ENCODE measurements at regions not wholly inside any gene's neighbourhood (a gene's known extent, or its start where the extent isn't known, plus 50 kb on each side); places are given as distances from the start of the nearest gene placed in this dataset.

DNA sequence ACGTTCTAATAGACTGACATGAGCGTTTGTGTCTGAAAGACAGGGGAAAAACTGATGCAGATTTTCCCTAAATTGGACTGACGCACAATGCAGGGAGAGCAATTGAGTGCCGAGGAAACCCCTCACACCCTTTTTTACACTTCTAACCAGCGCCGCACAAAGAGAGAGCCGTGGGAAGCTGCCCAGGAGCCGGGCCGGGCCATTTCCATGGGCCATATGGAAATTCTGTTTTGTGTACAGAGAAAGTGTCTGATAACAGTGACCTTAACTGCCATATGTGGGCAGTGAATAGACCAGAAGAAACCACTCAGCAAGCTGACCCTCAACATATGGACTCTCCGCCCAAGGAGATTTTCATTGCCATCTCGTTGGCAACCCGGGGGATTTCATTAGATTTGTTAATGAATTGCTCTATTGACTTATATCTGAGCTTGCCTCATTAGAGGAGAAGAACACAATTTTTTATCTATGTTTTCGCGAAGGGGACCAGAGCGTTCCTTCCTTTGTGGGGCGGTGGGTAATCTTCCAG lies 225.9 kb upstream of the IRX3 start:
- DNase-seq (ENCODE audit: low read depth): no peak
- H3K4me3 ChIP-seq (ENCODE audit: low read depth, low read length): no peak overlapping the region
- TF ChIP-seq, protein P1, sequence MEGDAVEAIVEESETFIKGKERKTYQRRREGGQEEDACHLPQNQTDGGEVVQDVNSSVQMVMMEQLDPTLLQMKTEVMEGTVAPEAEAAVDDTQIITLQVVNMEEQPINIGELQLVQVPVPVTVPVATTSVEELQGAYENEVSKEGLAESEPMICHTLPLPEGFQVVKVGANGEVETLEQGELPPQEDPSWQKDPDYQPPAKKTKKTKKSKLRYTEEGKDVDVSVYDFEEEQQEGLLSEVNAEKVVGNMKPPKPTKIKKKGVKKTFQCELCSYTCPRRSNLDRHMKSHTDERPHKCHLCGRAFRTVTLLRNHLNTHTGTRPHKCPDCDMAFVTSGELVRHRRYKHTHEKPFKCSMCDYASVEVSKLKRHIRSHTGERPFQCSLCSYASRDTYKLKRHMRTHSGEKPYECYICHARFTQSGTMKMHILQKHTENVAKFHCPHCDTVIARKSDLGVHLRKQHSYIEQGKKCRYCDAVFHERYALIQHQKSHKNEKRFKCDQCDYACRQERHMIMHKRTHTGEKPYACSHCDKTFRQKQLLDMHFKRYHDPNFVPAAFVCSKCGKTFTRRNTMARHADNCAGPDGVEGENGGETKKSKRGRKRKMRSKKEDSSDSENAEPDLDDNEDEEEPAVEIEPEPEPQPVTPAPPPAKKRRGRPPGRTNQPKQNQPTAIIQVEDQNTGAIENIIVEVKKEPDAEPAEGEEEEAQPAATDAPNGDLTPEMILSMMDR (IDR thresholded peaks at IDR 0.05; ENCODE audit: control insufficient read depth, extremely low read depth, insufficient read depth): no peak

DNA sequence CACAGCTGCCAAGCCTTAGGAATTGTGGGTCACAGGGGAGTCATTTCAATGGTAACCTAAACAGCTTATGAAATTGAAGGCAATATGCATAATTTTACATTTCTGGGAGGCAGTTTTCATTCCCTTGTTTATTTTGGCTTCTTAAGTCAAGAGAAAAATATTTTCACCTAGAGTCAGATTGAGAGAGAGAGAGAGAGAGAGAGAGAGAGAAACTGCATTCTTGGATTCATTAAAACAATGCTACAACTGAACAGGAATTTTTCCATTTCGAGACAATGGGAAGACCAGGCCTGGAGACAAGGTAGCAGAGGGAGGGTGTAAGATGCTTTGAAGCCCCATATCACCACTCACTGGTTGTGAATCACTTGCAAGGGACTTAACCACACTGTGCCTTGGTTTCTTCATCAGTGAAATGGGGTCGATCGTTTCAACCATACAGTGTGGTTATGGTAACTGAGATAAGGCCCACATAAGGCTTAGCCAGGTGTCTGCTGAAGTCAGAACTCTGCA lies 224.7 kb upstream of the IRX3 start:
- H3K4me3 ChIP-seq (ENCODE audit: low read depth, low read length): no peak overlapping the region
- TF ChIP-seq, protein P1 (IDR thresholded peaks at IDR 0.05; ENCODE audit: control insufficient read depth, extremely low read depth, insufficient read depth): no peak
- DNase-seq (ENCODE audit: low read depth): no peak

DNA sequence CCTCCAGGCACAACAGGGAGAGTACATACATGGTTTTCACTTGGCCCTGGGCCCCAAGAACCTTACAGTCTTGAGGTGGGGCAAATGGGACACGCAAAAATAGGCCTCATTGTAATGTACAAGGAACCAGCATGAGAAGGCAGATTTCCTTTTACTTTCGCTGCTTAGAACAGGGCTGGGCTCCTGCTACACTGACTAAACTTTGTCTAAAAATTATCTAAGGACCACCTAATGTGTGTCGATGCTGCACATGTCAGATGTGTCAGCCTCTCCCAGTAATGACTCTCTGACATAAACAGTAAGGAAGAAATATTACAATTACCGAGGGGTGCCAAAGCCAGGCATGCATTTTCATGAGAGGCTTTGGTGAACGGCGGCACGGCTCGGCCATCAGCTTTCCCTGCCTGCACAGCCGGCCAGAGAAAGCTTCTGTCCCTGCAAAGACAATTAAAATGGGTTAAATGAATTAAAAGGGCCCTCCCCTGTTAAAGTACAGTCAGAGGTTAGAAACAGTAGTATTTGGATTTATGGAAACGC lies 224.2 kb upstream of the IRX3 start:
- no peak for DNase-seq (ENCODE audit: low read depth)
- TF ChIP-seq, protein P1 (IDR thresholded peaks at IDR 0.05; ENCODE audit: control insufficient read depth, extremely low read depth, insufficient read depth): no peak
- H3K4me3 ChIP-seq (ENCODE audit: low read depth, low read length): no peak overlapping the region

DNA sequence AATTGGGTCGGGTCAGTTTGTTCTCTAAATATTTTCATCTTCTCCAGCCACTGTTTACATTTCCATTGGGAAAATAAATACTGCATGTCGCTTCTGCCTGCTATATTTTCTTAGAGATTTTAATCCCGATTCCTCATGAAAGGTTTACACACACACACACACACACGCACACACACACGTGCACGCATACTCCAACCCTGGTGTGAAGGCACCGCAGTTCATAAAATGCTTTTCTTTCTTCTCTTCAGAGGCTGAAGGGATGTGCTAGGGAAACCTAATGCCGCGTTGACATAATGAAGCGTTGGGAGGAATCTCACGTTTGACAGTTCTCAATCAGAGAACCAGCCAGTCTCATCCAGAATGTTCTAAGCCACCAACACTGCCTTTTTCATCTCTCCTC lies 222.9 kb upstream of the IRX3 start:
- no peak overlapping the region for H3K4me3 ChIP-seq (ENCODE audit: low read depth, low read length)
- TF ChIP-seq, protein P1 (IDR thresholded peaks at IDR 0.05; ENCODE audit: control insufficient read depth, extremely low read depth, insufficient read depth): no peak
- peak; percentile 66 for DNase-seq (ENCODE audit: low read depth)

DNA sequence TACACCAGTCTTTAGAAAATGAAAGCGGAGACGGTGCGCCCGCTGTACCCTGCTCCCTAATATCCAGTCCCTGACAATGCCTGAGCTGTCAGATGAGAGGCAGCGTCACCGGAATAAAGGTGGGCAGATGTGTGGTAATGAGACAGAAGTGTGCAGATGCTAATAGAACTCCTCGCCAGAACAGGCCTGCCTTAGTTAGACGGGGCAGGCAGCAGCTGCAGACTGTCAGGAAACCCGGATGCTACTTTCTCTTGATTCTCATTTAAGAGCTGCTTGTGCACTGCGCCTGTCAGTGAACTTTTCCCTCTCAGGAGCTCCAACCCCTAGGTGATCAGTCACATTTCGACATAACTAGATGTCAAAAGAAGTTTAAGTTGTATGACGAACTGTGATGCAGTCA lies 221.8 kb upstream of the IRX3 start:
- H3K4me3 ChIP-seq (ENCODE audit: low read depth, low read length): no peak overlapping the region

DNA sequence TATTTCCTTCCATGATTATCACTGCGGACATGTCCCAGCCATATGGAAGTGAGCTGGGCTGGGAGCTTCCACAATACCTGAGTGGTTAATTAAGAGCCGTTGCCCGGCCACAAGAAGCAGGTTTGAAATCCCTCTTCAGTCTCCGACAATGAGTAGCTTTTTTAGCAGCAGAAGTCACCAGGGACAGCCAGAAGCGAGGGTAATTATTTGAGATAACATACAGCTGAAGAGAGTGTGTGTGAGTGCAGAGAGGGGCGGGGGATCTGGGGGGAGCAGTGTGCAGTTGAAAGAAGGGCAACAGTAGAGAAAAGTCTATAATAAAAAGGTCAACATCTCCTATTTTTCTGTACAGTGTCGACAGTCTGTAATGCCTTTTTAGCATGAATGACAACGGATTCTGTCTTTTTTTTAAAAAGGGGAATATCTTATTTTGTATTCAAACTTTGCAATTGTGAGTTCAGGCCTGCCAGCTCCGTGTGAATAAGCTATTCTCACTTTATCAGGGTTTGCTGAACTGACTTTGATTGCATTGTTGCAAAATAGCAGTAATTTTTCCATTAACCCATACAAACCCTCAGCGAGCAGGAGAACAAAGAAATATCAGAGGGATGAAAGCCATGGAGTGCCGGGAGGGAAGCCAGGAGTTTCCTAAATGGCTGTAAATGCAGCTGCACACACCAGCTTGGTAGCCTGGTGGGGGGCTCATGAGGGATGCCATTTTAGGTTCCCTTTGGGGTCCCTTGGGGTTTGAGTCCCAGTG lies 220.3 kb upstream of the IRX3 start:
- no peak for DNase-seq (ENCODE audit: low read depth)
- TF ChIP-seq, protein P1 (IDR thresholded peaks at IDR 0.05; ENCODE audit: control insufficient read depth, extremely low read depth, insufficient read depth): no peak
- no peak overlapping the region for H3K4me3 ChIP-seq (ENCODE audit: low read depth, low read length)

More for the DNA sequence above, 221.8 kb upstream of the IRX3 start:
- no peak for DNase-seq (ENCODE audit: low read depth)
- TF ChIP-seq, protein P1 (IDR thresholded peaks at IDR 0.05; ENCODE audit: control insufficient read depth, extremely low read depth, insufficient read depth): no peak

All from LNCaP clone FGC (cell line).